ENCODE measurements at regions not wholly inside any gene's neighbourhood (a gene's known extent, or its start where the extent isn't known, plus 50 kb on each side); places are given as distances from the start of the nearest gene placed in this dataset.

DNA sequence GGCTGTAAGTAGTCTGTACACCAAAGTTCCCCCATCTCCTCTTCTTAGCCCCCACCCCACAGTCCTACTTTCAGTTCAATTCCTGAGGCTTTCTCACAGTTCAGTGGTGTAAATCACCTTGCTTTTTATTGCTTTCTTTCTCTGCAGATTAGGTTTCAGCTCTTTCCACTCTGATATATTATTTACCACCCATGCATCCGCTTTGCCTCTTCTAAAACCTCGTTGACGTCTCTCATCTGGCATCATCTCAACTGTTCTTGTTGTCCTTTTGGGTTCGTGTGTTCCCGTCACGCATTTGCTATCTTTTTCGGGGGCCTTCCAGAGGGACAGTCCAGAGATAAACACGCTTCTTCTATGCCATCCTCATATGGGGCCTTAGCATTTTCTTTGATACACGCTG, 597.9 kb upstream of the DPP6 start:
- TF ChIP-seq CTCF (IDR thresholded peaks at IDR 0.05), result no peak
- ATAC-seq, result no peak
- 70 to 83% methylated on average over 9 of the region's 9 CpGs for WGBS, 2 donors
- intact Hi-C loops (cut with DNase I), result loop anchor here in 1 of 10 donors (10.0 kb wide), 1 partner anchor 60 kb away; no protein-coding TSS in a partner anchor
- Histone ChIP-seq H3K27me3 (peaks cover 0 to 8% (median 3%) of the 10 kb centered on the region in 7 donors), H3K4me1 (no peaks in the 10 kb centered on the region), H3K4me3 (no peak overlapping the region), H3K27ac (no peak overlapping the region), H3K36me3 (no peaks in the 10 kb centered on the region), H3K9me3 (peaks cover 0 to under 1% (median 0%) of the 10 kb centered on the region in 11 donors)
- DNase-seq, result no peak

- peaks cover 0 to 8% (median 3%) of the 10 kb centered on the region in 7 donors for H3K27me3 ChIP-seq
- ATAC-seq (no peak), DNase-seq (no peak)
- H3K36me3 ChIP-seq, result no peaks in the 10 kb centered on the region
- no peak overlapping the region for H3K4me3 ChIP-seq
- H3K9me3 ChIP-seq, result peaks cover 0 to 15% (median 4%) of the 10 kb centered on the region in 11 donors
- H3K4me1 ChIP-seq, result no peaks in the 10 kb centered on the region
- no peak for TF ChIP-seq CTCF (IDR thresholded peaks at IDR 0.05)
- no peak overlapping the region for H3K27ac ChIP-seq
- WGBS, 2 donors, result 63 to 66% methylated on average over 7 of the region's 7 CpGs
- intact Hi-C loops (cut with DNase I), result loop anchor here in 1 of 10 donors (10.0 kb wide), 1 partner anchor 57 kb away; no protein-coding TSS in a partner anchor
These were observed 594.5 kb upstream of the DPP6 start for GRCh38 chr7:153457746-153458145.

GRCh38 chr7:153470004-153470671, 582.1 kb upstream of the DPP6 start:
- Histone ChIP-seq H3K27ac (peak overlapping the region in 1 of 10 donors; percentile 58), H3K4me3 (no peak overlapping the region), H3K4me1 (peaks cover 0 to 10% (median 0%) of the 10 kb centered on the region in 9 donors), H3K27me3 (peaks cover 0 to 3% (median 0%) of the 10 kb centered on the region in 7 donors), H3K9me3 (peaks cover 0 to 4% (median 0%) of the 10 kb centered on the region in 11 donors), H3K36me3 (no peaks in the 10 kb centered on the region)
- DNase-seq (peak in 1 of 2 donors; percentile 18), ATAC-seq (peak in 4 of 8 donors; percentile 26 to 82 (median 54))
- intact Hi-C loops (cut with DNase I), result loop anchor here in 2 of 10 donors (10.0 kb wide), 2 partner anchors 55 to 85 kb away; no protein-coding TSS in a partner anchor
- no peak for TF ChIP-seq CTCF (IDR thresholded peaks at IDR 0.05)
- 48 to 53% methylated on average over 9 of the region's 9 CpGs for WGBS, 2 donors

GRCh38 chr7:153472516-153472915, 579.7 kb upstream of the DPP6 start:
- intact Hi-C loops (cut with DNase I), result loop anchor here in 2 of 10 donors (10.0 kb wide), 2 partner anchors 52 to 88 kb away; no protein-coding TSS in a partner anchor
- Histone ChIP-seq H3K4me3 (no peak overlapping the region), H3K4me1 (peaks cover 0 to 10% (median 0%) of the 10 kb centered on the region in 9 donors), H3K36me3 (no peaks in the 10 kb centered on the region), H3K27ac (peak overlapping the region in 2 of 10 donors; percentile 38 to 71), H3K9me3 (peaks cover 0 to 4% (median 0%) of the 10 kb centered on the region in 11 donors), H3K27me3 (peaks cover 0 to 3% (median 0%) of the 10 kb centered on the region in 7 donors)
- WGBS, 2 donors, result 84 to 86% methylated on average over 7 of the region's 7 CpGs
- TF ChIP-seq CTCF (IDR thresholded peaks at IDR 0.05), result no peak
- DNase-seq, result no peak
- ATAC-seq, result no peak

Data from heart right ventricle (tissue), 16 donors.